HL-60/S4 (cell line): ENCODE measurements at regions not wholly inside any gene's neighbourhood (a gene's known extent, or its start where the extent isn't known, plus 50 kb on each side); places are given as distances from the start of the nearest gene placed in this dataset.

Experiments used
- in situ Hi-C: fragments of 300-500 bp; cut with MboI; formaldehyde crosslinking; loops from 2 replicates; pipeline ENCODE4 v1.14.3; 2022; ENCODE audit warnings: low sequenced_read_pairs

- in situ Hi-C loops = no loop called here
Measured at GRCh38 chr16:74100395-74101326, 196.0 kb upstream of the PSMD7 start.

- in situ Hi-C loops = no loop called here
Measured at GRCh38 chr16:74099530-74099929, 197.1 kb upstream of the PSMD7 start.

DNA sequence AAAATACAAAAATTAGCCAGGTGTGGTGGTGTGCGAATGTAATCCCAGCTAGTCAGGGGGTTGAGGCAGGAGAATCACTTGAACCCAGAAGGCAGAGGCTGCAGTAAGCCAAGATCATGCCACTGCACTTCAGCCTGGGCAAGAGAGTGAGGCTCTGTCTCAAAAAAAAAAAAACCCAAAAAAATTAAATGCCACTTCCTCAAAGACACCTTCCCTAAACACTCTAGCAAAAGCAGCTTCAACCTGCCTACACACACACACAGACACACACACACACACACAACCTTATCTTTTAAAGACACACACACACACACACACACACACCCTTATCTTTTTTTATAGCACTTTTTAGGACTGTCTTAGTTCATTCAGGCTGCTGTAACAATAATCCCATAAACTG lies 201.7 kb upstream of the PSMD7 start:
- in situ Hi-C loops = no loop called here

- in situ Hi-C loops = no loop called here
Measured at GRCh38 chr16:74094514-74094913, 202.1 kb upstream of the PSMD7 start.

DNA sequence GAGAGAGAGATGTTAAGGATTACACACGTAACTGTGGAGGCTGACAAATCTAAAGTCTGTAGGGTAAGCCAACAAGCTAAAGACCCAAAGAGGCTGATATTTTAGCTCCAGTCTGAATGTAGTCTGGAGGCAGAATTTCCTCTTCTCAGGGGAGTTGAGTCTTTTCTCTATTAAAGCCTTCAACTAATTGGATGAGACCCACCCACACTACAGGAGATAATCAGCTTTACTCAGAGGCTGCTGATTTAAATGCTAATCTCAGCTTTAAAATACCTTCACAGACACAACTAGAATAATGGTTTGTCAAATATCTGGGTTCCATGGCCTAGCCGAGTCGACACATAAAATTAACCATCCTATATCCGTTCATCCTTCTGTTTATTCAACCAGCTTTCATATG lies 204.3 kb upstream of the PSMD7 start:
- in situ Hi-C loops = no loop called here

DNA sequence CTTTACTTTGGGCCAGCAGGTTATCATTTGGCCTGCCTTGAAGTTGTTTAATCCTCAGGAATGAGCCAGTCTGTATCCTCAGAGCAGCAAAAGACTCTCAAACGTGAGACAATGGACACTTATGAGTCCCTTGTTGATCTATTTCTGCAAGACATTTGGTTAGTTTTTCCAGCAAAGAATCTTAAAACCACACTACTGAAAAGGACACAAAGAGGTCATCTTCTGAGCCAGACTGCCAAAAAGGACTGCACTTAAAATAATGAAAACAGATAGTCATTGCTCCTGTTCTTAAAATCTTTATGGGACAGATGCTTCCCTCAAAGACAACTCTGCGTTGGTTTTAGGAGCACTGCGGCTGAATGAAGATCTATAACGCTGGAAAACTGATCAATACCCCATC lies 205.7 kb upstream of the PSMD7 start:
- in situ Hi-C loops = no loop called here

GRCh38 chr16:74083541-74083940 lies 213.1 kb upstream of the PSMD7 start:
- in situ Hi-C loops = no loop called here

DNA sequence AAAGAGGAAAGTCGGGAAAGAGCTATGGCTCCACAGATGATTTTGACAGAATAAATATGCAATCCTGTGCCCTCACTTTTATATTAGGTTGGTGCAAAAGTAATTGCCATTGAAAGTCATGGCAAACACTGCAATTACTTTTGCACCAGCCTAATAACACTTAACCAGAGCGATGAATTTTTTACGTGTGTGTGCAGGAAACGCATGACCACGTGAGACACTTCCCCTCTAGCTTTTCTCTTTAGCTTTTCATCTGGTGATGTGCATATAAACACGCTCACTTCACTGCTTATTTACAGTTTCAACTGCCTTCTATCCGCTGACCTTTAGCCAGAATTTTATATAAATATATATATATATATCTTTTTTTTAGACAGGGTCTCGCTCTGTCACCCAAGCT lies 216.3 kb upstream of the PSMD7 start:
- in situ Hi-C loops = no loop called here

DNA sequence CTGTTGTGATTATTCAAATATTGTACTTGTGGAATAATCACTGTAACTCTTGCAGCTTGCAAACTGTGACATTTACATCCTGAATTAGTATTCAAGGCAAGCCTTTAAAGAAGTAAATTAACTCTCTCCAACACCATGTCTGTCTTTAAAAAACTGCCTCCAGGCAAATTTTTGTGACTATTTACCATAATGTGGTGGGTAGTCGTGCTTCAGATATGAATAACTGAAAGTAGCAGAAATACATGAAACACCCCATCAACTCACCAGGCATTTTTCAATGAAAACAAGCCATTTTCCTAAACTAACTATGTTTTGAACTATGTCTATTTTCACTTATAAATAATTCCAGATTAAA lies 217.4 kb upstream of the PSMD7 start:
- in situ Hi-C loops = no loop called here

DNA sequence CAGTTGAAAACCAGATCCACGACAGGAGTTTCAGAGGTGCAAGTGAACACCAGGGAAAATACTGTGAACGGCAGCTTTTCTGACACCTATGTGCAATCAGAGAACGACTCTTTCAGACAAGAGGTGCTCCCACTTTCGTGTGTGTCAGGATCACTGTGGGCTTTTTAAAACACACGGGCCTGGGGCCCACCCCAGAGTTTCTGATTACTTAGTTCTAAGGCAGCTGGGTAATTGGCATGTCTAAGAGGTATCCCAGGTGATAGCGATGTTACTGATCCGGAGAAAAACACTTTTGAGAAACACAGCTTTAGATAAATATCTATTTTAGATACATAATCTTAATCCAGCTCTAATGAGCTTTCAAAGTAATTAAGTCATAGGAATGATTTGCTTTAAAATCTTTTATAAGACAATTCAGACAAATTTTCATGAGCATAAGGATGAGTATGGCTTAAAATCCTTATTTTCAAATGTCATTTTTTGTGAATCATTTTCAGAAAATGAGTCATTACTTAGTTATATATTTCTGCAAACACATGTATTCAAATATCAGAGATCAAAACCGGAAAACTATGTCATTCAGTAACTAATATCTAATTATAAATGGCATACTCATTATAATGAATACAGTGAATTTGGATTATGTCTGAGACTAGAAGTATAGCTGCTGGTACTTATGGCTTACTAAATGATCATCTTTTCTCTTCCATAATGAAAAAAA lies 217.9 kb upstream of the PSMD7 start:
- in situ Hi-C loops = no loop called here

DNA sequence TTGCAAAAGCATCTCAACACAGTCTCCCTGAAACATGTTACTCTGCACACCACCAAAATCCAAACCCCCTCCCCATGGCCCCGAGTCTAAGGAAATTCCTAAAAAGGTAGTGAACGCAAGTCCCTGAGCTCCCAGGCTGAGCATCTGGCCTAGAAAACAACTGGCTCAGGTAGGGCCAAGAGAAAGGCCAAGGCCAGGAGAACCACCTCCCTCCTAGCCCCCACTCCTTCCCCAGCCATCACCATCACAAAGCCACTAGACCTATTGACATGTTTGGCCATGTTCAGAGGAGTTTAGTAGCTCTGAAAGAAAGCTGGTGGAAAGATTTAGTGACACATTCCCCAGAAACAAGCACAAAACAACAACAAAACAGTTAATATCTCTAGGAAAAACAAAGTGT lies 220.0 kb upstream of the PSMD7 start:
- in situ Hi-C loops = no loop called here

GRCh38 chr16:74075393-74075792 lies 221.2 kb upstream of the PSMD7 start:
- in situ Hi-C loops = no loop called here

DNA sequence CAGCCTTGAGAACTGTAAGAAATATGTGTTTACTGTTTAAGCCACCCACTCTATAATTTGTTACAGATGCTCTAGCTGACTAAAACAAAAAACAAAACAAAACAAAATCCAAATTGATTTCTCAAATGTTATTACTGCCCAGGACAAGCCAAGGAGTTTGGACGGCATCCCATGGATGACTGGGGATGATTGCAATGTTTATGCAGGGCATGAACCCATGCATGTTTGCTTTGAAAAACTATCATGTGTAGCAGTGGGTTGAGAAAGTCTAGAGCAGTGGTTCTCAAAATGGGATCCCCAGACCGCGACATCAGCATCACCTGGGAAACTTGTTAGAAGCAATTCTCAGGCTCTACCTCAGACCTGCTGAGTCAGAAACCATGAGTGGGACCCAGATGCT lies 223.2 kb upstream of the PSMD7 start:
- in situ Hi-C loops = no loop called here

DNA sequence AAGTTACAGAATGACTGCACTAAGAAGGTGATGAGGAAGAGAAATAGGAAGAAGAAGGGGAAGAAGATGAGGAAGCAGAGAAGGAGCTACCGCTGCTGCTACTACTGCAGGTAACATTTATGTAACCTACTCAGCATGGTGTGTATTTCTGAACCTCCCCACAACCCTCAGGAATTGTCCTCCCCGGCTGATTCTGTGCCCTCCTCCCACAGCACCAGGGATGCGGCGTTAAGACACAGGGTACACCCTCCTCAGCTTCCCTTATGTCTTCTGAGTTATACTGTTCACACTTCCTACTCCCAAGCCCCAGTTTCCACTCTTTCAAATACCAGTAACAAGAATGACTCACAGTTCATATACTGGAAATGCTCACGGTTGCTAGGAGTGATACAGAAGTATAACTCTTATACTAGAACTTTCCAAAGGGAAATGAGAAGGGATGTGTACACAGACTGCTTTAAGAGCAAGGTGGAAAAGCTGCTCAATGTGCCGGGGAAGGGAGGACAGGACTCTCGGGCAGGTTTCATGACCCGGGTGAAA lies 224.5 kb upstream of the PSMD7 start:
- in situ Hi-C loops = no loop called here

DNA sequence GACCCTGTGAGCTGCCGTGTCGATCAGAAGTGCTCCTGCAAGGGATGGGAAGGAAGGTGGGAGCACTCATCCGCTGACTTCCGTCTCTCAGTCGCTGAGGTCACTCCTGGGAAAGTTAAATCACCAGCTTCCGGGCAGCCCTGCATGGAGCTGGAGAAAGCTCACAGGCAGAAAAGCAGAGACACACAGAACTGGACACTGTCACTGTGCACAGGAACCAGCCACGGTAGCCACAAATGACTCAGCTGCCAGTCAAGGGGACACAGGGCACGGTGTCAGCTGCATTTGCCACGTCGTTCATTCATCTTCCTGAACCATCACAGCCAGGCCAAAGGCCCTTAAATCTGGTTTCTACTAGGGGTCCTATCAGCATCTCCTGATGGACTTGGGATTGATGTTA lies 226.4 kb upstream of the PSMD7 start:
- in situ Hi-C loops = no loop called here

DNA sequence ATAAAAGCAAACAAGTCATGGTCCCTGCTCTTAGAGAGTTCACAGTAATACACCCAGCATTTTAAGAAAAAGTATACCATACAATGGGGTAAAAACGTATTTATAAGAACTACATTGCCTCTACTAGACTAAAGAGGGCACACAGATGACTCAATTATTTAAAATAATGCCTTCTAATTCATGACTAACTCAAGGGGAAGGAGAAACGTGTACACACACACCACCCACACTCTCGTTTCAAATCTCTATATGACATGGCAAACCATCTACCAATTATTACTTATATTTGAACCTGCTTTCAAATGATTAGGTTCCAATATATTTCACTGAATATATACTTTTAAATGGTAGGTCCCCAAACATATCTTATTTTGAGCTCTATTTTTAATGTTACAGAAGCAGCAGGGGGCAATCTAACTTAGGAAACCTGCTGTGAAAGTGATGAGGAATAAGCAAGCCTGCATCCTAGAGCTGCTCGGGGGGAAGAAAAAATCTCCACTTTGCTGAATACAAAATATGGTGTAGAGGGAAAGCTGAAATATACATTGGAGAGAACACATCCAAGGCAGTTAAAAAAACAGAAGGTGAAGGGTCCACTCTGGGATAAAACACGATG lies 232.4 kb upstream of the PSMD7 start:
- in situ Hi-C loops = no loop called here

- in situ Hi-C loops = no loop called here
Measured at GRCh38 chr16:74053826-74054225, 242.8 kb upstream of the PSMD7 start.

GRCh38 chr16:74053312-74053711 lies 243.3 kb upstream of the PSMD7 start:
- in situ Hi-C loops = no loop called here

GRCh38 chr16:74052016-74052415 lies 244.6 kb upstream of the PSMD7 start:
- in situ Hi-C loops = no loop called here

DNA sequence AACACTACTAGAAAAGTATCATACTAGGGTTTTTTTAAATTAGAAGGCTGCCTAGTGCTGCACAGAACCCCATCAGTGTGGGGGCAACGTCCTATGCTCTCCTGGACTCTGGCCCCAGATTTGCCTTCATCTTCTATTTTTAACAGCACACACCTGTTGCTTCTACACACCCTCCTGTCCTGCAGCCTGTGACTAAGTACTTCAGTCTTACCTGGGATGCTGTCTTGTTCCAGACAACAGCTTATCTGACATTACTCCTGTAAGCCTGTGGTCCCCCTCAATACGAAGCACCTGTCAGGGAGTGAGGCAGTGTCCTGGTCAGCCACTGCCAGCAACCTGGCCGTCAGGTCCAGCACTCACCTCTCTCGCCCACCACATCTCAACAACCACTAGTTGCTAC lies 247.6 kb upstream of the PSMD7 start:
- in situ Hi-C loops = no loop called here

GRCh38 chr16:74046524-74046923 lies 250.1 kb upstream of the PSMD7 start:
- in situ Hi-C loops = no loop called here

DNA sequence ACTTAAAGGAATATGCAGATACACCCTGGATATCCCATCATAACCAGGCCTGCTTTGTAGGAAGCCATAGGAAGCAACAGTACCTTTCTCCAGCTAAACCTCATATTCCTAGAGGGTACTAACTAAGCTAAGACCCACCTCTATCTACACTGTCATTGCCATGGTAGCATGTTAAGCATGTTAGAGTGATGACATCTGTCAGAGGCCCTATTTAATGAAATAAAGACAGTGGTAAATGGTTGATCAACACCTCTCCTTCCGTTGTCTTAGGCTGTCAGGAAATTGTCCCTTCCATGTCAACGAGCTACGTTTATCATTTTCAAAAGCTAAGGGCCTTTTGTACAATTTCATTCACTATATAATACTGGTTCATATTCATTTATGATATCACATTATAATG lies 251.1 kb upstream of the PSMD7 start:
- in situ Hi-C loops = no loop called here
